ENCODE measurements at regions not wholly inside any gene's neighbourhood (a gene's known extent, or its start where the extent isn't known, plus 50 kb on each side); places are given as distances from the start of the nearest gene placed in this dataset.

- no peak for DNase-seq (ENCODE audit: low spot score)
- Histone ChIP-seq H3K9me2 (replicated peaks; ENCODE audit: insufficient read depth) (no peaks in the 10 kb centered on the region), H3K36me3 (replicated peaks; ENCODE audit: insufficient read depth, low read depth) (no peaks in the 10 kb centered on the region), H3K4me1 (ENCODE audit: insufficient read depth) (peaks cover 11% of the 10 kb centered on the region), H3K4me3 (no peak overlapping the region), H3K27ac (peak overlapping the region; percentile 56), H3K79me2 (no peaks in the 10 kb centered on the region), H4K20me1 (ENCODE audit: insufficient read depth, poor library complexity, severe bottlenecking) (no peaks in the 10 kb centered on the region), H3K27me3 (no peaks in the 10 kb centered on the region), H2AFZ (no peak overlapping the region), H3K4me2 (no peak overlapping the region), H3K9me3 (ENCODE audit: low read depth) (no peaks in the 10 kb centered on the region)
- TF ChIP-seq EZH2 (IDR thresholded peaks at IDR 0.05; ENCODE audit: borderline replicate concordance) (no peak), EZH2phosphoT487 (IDR thresholded peaks at IDR 0.05; ENCODE audit: low read depth, severe bottlenecking, unreplicated experiment) (no peak), CTCF (IDR thresholded peaks at IDR 0.05; ENCODE audit: poor library complexity) (no peak)
- 81% methylated on average over 13 of the region's 13 CpGs for WGBS (ENCODE audit: low lambda C conversion rate, missing lambda C conversion rate)
Observed at GRCh38 chr10:31749301-31749700, 179.3 kb downstream of the ARHGAP12 start.

- WGBS (ENCODE audit: low lambda C conversion rate, missing lambda C conversion rate): 80% methylated on average over 9 of the region's 9 CpGs
Observed at GRCh38 chr10:31745612-31746376, 182.8 kb downstream of the ARHGAP12 start.

GRCh38 chr10:31744025-31744424, 184.6 kb downstream of the ARHGAP12 start:
- no peaks in the 10 kb centered on the region for H3K36me3 ChIP-seq (replicated peaks; ENCODE audit: insufficient read depth, low read depth)
- H3K9me2 ChIP-seq (replicated peaks; ENCODE audit: insufficient read depth): no peaks in the 10 kb centered on the region
- 86% methylated on average over 1 of the region's 1 CpG for WGBS (ENCODE audit: low lambda C conversion rate, missing lambda C conversion rate)

More at GRCh38 chr10:31745612-31746376, 182.8 kb downstream of the ARHGAP12 start:
- H3K9me2 ChIP-seq (replicated peaks; ENCODE audit: insufficient read depth): no peaks in the 10 kb centered on the region
- H3K36me3 ChIP-seq (replicated peaks; ENCODE audit: insufficient read depth, low read depth): no peaks in the 10 kb centered on the region
- H2AFZ ChIP-seq: no peak overlapping the region
- H3K4me3 ChIP-seq: no peak overlapping the region
- H3K79me2 ChIP-seq: no peaks in the 10 kb centered on the region
- H3K27me3 ChIP-seq: no peaks in the 10 kb centered on the region
- H3K4me1 ChIP-seq (ENCODE audit: insufficient read depth): peaks cover 11% of the 10 kb centered on the region
- no peak overlapping the region for H3K27ac ChIP-seq
- H3K4me2 ChIP-seq: no peak overlapping the region
- H3K9me3 ChIP-seq (ENCODE audit: low read depth): no peaks in the 10 kb centered on the region
- DNase-seq (ENCODE audit: low spot score): no peak
- TF ChIP-seq EZH2 (IDR thresholded peaks at IDR 0.05; ENCODE audit: borderline replicate concordance): no peak
- no peak for TF ChIP-seq CTCF (IDR thresholded peaks at IDR 0.05; ENCODE audit: poor library complexity)
- no peak for TF ChIP-seq EZH2phosphoT487 (IDR thresholded peaks at IDR 0.05; ENCODE audit: low read depth, severe bottlenecking, unreplicated experiment)
- no peaks in the 10 kb centered on the region for H4K20me1 ChIP-seq (ENCODE audit: insufficient read depth, poor library complexity, severe bottlenecking)

More at GRCh38 chr10:31744025-31744424, 184.6 kb downstream of the ARHGAP12 start:
- Histone ChIP-seq H3K79me2 (no peaks in the 10 kb centered on the region), H2AFZ (no peak overlapping the region), H3K27me3 (no peaks in the 10 kb centered on the region), H3K27ac (no peak overlapping the region), H3K4me2 (no peak overlapping the region), H4K20me1 (ENCODE audit: insufficient read depth, poor library complexity, severe bottlenecking) (no peaks in the 10 kb centered on the region), H3K9me3 (ENCODE audit: low read depth) (no peaks in the 10 kb centered on the region), H3K4me3 (no peak overlapping the region), H3K4me1 (ENCODE audit: insufficient read depth) (peaks cover under 1% of the 10 kb centered on the region)
- no peak for TF ChIP-seq EZH2 (IDR thresholded peaks at IDR 0.05; ENCODE audit: borderline replicate concordance)
- no peak for TF ChIP-seq CTCF (IDR thresholded peaks at IDR 0.05; ENCODE audit: poor library complexity)
- no peak for TF ChIP-seq EZH2phosphoT487 (IDR thresholded peaks at IDR 0.05; ENCODE audit: low read depth, severe bottlenecking, unreplicated experiment)
- DNase-seq (ENCODE audit: low spot score): no peak

All from hepatocyte (in vitro differentiated cells).